ENCODE measurements at regions not wholly inside any gene's neighbourhood (a gene's known extent, or its start where the extent isn't known, plus 50 kb on each side); places are given as distances from the start of the nearest gene placed in this dataset.

DNA sequence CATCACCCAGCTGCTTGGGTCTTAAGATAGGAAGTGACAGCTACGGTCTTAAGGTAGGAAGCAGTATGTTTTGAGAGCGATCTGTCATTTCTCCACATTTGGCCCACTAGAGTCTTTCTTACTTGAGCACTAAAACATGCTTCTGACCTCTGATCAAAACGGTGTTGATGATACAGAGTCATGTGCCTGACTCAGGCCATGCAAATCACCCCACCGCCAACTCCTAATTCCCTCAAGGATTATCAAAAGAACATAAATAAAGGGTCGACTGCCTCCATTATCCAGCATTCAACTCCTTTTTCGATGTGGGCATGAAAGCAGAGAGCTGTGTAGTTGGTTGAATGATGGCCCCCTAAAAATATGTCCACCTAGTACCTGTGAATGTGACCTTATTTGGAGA is 201.7 kb upstream of the PROK2 start:
- POLR2A ChIA-PET: interaction anchor here (0.7 kb wide), 1 partner anchor 151 kb away, joined by 3 read pairs; no protein-coding TSS in a partner anchor
- Histone ChIP-seq H3K4me1 (ENCODE audit: control insufficient read depth, insufficient read depth, low read length) (no peaks in the 10 kb centered on the region), H3K36me3 (ENCODE audit: control insufficient read depth, insufficient read depth, low read length) (no peaks in the 10 kb centered on the region), H3K4me3 (ENCODE audit: low read depth in 2 of 2, low read length in 2 of 2) (no peak overlapping the region), H3K27me3 (ENCODE audit: control insufficient read depth, insufficient read depth, low read length) (no peaks in the 10 kb centered on the region), H3K9me3 (ENCODE audit: control insufficient read depth, insufficient read depth, low read depth, low read length) (no peaks in the 10 kb centered on the region), H3K27ac (ENCODE audit: low read length) (no peak overlapping the region)
- CTCF ChIA-PET: no interaction called here
- intact Hi-C loops (cut with micrococcal nuclease; ENCODE audit: unreplicated experiment) (no loop called here), in situ Hi-C loops (cut with HindIII; ENCODE audit: low pct_unique_long_range_greater_than_20kb, low sequenced_read_pairs) (no loop called here)
- ATAC-seq (no peak), DNase-seq (ENCODE audit: low read depth, low spot score) (no peak)
- BruUV-seq (replicated peaks): no TSS peak
- no peak for TF ChIP-seq SIN3A (IDR thresholded peaks at IDR 0.05; ENCODE audit: borderline replicate concordance, insufficient read depth, low read depth, low read length)
- no peak for TF ChIP-seq POLR2AphosphoS5 (IDR thresholded peaks at IDR 0.05; ENCODE audit: low read depth, low read length)
- TF ChIP-seq TCF7L2 (IDR thresholded peaks at IDR 0.05; ENCODE audit: low read depth, low read length): no peak
- no peak for TF ChIP-seq CTCF (IDR thresholded peaks at IDR 0.05)
- TF ChIP-seq, protein P1, sequence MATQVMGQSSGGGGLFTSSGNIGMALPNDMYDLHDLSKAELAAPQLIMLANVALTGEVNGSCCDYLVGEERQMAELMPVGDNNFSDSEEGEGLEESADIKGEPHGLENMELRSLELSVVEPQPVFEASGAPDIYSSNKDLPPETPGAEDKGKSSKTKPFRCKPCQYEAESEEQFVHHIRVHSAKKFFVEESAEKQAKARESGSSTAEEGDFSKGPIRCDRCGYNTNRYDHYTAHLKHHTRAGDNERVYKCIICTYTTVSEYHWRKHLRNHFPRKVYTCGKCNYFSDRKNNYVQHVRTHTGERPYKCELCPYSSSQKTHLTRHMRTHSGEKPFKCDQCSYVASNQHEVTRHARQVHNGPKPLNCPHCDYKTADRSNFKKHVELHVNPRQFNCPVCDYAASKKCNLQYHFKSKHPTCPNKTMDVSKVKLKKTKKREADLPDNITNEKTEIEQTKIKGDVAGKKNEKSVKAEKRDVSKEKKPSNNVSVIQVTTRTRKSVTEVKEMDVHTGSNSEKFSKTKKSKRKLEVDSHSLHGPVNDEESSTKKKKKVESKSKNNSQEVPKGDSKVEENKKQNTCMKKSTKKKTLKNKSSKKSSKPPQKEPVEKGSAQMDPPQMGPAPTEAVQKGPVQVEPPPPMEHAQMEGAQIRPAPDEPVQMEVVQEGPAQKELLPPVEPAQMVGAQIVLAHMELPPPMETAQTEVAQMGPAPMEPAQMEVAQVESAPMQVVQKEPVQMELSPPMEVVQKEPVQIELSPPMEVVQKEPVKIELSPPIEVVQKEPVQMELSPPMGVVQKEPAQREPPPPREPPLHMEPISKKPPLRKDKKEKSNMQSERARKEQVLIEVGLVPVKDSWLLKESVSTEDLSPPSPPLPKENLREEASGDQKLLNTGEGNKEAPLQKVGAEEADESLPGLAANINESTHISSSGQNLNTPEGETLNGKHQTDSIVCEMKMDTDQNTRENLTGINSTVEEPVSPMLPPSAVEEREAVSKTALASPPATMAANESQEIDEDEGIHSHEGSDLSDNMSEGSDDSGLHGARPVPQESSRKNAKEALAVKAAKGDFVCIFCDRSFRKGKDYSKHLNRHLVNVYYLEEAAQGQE (IDR thresholded peaks at IDR 0.05; ENCODE audit: insufficient read depth in 1 of 2, low read depth in 2 of 2, low read length in 1 of 2): no peak

DNA sequence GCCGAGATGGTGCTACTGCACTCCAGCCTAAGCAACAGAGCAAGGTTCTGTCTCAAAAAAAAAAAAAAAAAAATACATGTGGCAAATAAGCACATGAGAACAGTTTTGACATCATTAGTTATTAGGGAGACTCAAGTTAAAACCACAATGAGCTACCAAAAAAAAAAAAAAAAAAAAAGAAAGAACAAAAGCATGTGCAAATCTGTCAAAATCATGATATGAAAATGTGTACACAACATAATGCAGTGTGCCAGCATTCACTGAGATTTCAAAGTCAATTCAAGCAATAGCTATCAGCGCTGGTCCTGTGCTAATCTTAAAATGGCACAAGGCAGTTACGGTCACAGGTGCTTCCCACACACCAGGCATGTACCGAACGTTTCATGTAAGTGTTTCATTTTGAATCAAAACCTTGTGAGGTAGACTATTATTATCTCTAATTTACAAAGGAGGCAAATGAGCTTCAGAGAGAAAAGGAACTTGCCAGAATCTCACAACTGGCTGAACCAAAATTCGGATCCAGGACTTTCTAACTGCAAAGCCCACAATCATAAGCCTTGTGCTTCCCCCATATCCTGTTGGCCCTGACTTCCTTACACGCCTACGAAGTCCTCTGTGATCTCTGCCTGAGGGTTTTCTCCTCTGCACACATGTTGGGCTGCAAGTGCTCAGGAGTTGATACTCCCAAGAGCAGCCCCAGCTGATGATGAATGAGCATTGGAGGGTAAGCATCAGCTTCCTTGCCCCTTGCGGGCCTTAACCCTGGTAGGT is 200.1 kb upstream of the PROK2 start:
- no TSS peak for BruUV-seq (replicated peaks)
- no peaks in the 10 kb centered on the region for H3K36me3 ChIP-seq (ENCODE audit: control insufficient read depth, insufficient read depth, low read length)
- in situ Hi-C loops (cut with HindIII; ENCODE audit: low pct_unique_long_range_greater_than_20kb, low sequenced_read_pairs) (no loop called here), intact Hi-C loops (cut with micrococcal nuclease; ENCODE audit: unreplicated experiment) (no loop called here)
- no peak for TF ChIP-seq CTCF (IDR thresholded peaks at IDR 0.05)
- TF ChIP-seq, protein P1 (IDR thresholded peaks at IDR 0.05; ENCODE audit: insufficient read depth in 1 of 2, low read depth in 2 of 2, low read length in 1 of 2): no peak
- TF ChIP-seq POLR2AphosphoS5 (IDR thresholded peaks at IDR 0.05; ENCODE audit: low read depth, low read length): no peak
- no peaks in the 10 kb centered on the region for H3K9me3 ChIP-seq (ENCODE audit: control insufficient read depth, insufficient read depth, low read depth, low read length)
- H3K27me3 ChIP-seq (ENCODE audit: control insufficient read depth, insufficient read depth, low read length): no peaks in the 10 kb centered on the region
- DNase-seq (ENCODE audit: low read depth, low spot score): no peak
- CTCF ChIA-PET: no interaction called here
- H3K27ac ChIP-seq (ENCODE audit: low read length): no peak overlapping the region
- no peak overlapping the region for H3K4me3 ChIP-seq (ENCODE audit: low read depth in 2 of 2, low read length in 2 of 2)
- no peak for ATAC-seq
- POLR2A ChIA-PET: interaction anchor here (0.6 to 0.7 kb wide), 2 partner anchors 9 to 302 kb away, joined by 4 to 7 read pairs; no protein-coding TSS in a partner anchor
- H3K4me1 ChIP-seq (ENCODE audit: control insufficient read depth, insufficient read depth, low read length): no peaks in the 10 kb centered on the region
